AG10803 (cell line): ENCODE measurements at regions not wholly inside any gene's neighbourhood (a gene's known extent, or its start where the extent isn't known, plus 50 kb on each side); places are given as distances from the start of the nearest gene placed in this dataset.

Experiments used
- DNase-seq: peaks from one replicate; pipeline ENCODE4 v3.0.0; 2010; ENCODE audit warnings: low read depth
- H3K4me3 ChIP-seq: 2 replicates; pipeline ENCODE4 v1.5.1; 2011; ENCODE audit warnings: mild to moderate bottlenecking, low read length, control low read depth
- TF ChIP-seq, protein P1 (sequence below): conservative IDR thresholded peaks from 2 replicates; pipeline ENCODE4 v1.5.1; 2011; ENCODE audit warnings: mild to moderate bottlenecking, low read length, control low read depth, inconsistent platforms

GRCh38 chr1:14363036-14363590 is 235.4 kb upstream of the KAZN start:
- TF ChIP-seq, protein P1, sequence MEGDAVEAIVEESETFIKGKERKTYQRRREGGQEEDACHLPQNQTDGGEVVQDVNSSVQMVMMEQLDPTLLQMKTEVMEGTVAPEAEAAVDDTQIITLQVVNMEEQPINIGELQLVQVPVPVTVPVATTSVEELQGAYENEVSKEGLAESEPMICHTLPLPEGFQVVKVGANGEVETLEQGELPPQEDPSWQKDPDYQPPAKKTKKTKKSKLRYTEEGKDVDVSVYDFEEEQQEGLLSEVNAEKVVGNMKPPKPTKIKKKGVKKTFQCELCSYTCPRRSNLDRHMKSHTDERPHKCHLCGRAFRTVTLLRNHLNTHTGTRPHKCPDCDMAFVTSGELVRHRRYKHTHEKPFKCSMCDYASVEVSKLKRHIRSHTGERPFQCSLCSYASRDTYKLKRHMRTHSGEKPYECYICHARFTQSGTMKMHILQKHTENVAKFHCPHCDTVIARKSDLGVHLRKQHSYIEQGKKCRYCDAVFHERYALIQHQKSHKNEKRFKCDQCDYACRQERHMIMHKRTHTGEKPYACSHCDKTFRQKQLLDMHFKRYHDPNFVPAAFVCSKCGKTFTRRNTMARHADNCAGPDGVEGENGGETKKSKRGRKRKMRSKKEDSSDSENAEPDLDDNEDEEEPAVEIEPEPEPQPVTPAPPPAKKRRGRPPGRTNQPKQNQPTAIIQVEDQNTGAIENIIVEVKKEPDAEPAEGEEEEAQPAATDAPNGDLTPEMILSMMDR = no peak
- no peak for DNase-seq
- no peak overlapping the region for H3K4me3 ChIP-seq

DNA sequence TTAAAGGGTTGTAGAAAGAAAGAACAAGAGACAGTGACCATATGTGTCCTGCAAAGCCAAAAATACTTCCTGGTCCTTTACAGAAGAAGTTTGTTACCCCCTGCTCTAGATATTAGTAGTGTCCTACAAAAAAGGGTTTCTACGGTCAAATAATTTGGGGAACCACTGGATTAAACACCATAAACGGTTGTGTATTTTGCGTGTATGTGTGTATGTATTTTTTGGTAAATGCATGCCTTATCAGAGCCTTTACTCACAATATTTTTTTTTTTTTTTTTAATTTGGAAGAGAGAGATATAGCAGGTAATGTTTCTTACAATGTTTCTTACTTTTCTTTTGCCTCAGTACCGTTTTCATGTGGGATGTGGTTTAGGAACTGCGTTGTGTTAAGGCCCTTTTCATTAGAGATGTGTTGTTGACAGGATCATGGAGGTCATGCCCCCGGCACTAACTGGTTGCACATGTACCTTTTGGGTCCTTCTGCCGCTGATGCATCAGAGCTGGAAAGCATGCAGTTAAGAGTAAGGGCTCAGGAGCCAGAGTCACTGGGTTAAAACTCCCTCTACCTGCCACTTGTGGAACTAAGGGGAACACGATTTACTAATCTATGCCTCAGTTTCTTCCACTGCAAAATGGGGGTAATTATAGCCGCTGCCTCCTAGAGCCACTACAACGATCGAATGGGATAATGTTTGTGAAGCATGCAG is 234.6 kb upstream of the KAZN start:
- TF ChIP-seq, protein P1 = peak; percentile 40
- DNase-seq = peak; percentile 39
- H3K4me3 ChIP-seq = no peak overlapping the region

DNA sequence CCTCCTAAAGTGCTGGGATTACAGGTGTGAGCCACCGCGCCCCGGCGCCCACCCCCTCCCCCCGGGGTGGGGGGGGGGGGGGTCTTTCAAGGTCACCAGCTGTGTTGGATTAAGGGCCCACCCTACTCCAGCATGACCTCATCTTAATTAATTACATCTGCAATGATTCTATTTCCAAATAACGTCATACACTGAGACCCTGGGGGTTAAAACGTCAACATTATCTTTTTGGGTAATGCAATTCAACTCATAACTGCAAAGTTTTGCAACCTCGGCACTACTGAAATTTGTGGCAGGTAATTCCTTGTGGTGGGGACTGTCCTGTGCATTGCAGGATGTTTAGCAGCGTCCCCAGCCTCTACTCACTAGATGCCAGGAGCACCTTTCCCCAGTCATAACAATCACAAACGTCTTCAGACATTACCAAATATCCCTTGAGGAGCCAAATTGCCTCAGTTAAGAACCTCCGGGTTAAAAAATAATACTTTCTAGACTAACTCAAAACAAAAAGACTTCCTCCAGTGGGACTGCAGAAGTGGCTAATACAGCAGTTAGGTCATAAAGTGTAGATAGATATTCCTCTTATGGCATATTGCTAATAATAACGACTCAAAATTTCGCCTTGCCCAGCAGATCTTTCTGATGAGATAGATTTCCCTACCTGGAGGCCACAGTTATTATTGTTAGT is 233.0 kb upstream of the KAZN start:
- TF ChIP-seq, protein P1 = no peak
- DNase-seq = no peak
- H3K4me3 ChIP-seq = no peak overlapping the region

DNA sequence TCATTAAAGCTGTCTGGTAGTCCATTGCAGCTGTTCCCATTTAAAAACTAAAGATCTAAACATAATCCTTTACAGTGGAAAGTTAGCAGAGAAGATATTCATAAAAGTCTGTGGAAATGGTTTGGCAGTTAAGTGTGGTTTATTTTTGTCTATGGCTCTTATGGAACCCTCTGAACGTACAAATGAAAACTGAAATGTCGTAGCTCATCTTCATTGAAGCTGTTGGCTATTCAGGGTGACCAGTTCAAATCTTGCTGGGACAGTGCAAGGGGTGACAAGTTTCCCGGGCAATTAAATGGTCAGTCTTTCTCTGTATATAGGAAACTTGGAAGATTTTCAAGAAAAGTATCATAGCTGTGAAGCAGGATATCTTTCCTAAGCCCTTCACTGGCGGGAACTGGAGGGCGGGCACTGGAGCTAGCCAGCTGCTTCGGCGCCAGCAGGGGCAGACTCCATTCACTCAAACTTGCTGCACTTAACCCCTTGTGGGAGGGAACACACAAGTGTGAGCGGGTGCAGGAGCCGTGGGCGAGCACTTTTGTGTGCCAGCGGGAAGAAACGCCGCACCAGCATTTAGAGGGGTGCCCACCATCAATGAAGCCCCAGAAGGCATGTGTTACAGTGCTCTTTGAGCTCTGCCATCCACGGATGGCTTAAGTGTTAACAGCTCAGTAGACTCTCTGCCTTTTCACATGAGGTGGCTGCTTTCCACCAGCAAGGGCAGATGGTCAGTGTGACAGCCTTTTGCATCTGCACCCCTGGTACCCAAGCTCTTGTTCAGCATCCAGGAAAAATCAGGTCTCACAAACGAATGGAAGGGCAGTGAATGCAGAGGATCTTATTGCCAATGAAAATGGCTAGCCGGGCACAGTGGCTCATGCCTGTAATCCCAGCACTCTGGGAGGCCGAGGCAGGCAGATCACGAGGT is 232.1 kb upstream of the KAZN start:
- TF ChIP-seq, protein P1 = peak; percentile 18; the same call in 1 of the 2 replicates
- no peak for DNase-seq
- H3K4me3 ChIP-seq = no peak overlapping the region

DNA sequence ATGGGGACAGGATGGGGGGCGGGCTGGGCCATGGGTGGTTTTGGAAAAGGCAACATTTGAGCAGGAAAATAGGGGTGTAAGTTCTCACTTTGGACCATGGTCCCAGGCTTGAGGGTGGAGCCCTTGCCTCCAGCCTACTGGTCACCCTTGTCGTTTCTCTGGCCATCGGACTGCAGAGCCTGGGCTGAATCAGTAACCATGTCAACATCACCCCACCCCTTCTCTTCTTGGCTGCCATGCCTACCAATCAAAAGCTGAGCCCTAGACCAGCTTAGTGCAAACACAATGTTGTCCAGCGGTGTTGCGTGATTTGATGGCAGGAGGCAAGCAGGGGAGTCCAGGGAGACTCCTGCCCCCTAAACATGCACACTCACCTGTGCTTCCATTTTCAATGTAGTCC is 231.0 kb upstream of the KAZN start:
- DNase-seq = no peak
- H3K4me3 ChIP-seq = no peak overlapping the region
- TF ChIP-seq, protein P1 = no peak

GRCh38 chr1:14369526-14370213 is 228.8 kb upstream of the KAZN start:
- TF ChIP-seq, protein P1 = no peak
- DNase-seq = peak; percentile 45
- no peak overlapping the region for H3K4me3 ChIP-seq
